SW 1271 (cell line): ENCODE measurements at regions not wholly inside any gene's neighbourhood (a gene's known extent, or its start where the extent isn't known, plus 50 kb on each side); places are given as distances from the start of the nearest gene placed in this dataset.

Experiments used
- DNase-seq, 2 experiments: peaks; one replicate each; lab custom pipeline; 2025; lab: John Stamatoyannopoulos, UW

DNA sequence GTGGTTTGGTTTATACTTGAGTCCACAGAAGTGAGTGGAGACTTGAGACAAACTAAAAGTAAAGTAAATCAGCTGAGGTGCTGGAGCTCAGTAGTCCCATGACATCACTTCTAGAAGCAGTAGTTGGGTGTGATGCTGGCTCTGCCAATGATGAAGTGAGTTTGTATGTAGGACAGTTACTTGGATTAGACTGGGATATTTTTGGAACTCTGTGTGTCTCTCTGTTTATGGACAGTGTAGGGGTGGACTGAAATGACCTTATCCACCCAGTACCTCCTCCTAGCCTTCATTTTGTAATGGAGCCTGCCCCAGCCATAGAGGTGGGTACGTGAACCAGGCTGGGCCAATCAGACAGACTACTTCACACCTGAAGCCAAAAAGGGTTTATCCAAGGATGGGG lies 52.2 kb downstream of the POLR1D start:
- DNase-seq, result no peak

DNA sequence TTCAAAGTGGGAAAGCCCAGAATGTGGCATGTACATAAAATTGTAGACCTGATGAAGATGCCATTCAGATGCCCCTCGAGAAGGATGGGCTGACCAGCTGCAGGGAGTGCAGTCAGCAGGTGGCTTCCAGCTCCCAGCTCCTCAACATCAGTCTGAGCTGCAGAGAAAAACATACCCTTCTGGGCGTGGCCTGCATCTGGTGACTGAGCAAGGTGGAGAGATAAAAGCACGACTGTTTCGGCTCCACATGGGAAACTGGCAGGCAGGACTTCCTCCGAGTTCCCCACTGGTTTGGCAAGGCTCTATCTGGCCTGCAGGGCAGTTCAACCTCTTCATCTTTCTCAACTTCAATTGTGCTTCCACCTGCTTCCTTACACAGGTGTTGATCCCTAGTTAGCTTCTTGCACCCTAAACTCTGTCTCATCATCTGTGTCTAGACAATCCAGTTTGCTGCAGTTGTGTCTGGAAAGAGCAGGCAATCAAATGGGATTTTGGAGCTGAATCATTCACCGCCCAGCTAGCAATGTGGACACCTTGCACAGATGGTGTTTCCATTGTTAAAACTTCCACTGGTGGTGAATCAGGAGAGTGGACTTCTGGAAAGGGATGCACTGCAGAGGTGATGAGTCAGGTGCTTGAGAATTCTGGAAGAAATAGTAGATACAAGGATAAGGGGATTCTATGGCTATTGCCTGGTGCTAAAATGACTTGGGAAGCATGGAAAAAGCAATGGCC lies 56.8 kb downstream of the POLR1D start:
- no peak for DNase-seq

DNA sequence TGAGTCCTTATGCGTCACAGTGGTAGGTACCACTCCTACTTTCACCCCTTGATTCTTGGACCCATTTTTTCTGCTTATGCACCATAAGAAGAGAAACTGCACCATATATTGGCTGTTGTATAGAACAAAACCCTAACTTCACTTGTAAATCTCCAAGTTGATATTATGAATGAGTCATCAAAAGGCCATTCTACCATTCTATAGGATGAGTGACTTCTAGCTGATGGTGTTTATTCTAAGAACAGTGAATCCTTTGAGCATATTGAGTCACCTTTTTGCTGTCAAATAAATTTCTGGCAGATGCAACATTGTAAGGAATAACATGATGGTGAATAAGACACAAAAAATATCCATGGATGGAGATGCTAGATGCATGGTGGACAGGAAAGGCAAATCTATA lies 57.7 kb downstream of the POLR1D start:
- no peak for DNase-seq

DNA sequence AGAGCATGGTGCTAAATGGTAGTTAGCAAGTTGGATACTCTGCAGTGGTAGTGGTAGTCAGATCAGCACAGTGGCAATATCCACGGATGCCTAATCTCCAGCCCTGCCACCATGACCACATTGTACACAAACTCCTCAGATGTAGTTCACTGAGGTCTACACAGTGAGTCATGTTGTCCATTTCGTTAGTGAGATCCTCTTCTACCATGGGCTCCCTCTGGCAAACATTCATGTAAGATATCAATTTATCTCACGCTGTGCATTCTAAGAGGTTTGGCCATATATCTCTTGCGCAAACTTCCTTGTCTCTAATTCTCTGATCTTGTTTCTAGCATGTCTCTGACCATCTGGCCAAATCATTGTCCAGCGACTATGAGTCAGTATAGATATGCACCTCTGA lies 58.2 kb downstream of the POLR1D start:
- DNase-seq, result no peak

DNA sequence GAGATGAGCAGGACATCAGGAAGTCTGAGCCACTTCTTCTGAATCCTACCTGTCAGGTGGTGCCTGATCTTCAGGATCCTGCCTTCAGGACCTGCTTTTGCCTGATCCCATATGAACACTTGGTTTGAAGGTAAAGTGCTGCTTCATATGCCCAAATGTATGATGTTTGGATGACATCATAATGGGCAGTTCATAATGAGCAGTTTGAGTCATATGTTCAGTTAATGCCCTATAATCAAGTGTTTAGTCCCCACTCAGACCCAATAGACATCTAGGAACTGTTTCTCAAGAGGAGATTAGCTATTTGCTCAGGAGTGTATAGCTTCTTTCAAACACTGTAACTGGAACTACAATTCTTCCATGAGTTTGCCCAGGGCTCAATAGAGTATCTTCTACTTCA lies 58.8 kb downstream of the POLR1D start:
- DNase-seq, result no peak

DNA sequence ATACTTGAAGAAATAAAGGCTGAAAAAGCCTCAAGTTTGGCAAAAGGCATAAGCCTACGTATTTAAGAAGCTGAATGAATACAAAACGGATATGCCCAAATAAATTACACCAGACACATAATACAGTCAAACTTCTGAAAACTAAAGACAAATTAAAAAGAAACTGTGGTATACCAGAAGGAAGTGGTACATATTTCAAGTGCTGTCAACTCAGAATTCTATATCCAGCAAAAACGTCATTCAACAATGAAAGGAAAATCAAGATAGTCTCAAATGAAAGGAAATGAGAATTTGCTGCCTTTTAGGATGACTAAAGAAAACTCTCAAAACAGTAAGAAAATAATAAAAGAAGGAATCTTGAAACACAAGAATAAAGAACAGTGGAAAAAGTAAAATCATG lies 69.5 kb downstream of the POLR1D start:
- DNase-seq, result no peak

DNA sequence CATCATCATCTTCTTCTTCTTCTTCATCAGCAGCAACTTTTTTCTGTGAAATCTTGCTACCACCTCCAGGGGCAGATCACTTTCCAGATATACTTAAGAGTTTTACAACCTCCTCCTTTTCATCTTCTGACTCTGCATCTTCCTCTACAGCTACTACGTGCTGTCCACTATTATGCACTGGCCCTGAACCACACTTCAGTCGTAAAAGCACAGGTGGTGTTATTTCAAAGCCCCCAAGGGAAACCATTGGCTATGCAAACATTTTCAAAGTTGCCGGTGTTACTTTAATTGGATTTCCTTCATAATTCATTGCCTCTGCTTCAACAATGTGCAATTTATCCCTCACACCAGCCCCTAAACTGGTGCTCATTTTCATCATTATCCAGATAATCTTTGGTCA lies 75.0 kb downstream of the POLR1D start:
- DNase-seq, result no peak

DNA sequence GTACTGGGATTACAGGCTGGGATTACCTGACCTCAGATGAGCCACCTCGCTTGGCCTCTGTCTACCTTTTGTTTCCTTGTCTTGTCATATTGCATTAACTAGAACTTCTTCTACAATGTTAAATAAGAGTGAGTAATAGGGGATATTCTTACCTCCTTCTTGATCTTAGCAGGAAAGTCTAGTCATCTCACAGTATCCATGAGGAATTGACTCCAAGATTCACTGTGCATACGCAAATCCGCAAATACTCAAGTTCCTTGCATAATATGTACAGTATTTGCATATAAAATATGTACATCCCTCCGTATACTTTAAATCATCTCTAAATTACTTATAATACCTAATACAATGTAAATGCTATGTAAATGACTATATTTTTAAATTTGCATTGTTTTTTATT lies 78.3 kb downstream of the POLR1D start:
- DNase-seq, result no peak

DNA sequence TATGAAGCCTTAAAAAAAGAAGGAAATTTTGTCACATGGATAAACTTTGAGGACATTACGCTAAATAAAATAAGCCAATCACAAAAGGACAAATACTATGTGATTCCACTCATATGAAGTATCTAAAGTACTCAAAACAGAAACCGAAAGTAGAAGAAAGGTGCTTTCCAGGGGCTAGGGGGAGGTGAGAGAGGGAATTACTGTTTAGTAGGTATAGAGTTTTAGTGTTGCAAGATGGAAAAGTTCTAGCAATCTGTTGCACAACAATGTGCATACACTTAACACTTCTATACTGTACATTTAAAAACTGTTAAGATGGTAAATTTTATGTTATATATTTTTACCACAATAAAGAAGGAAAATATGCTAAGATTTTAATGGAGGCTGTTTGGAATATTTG lies 83.0 kb downstream of the POLR1D start:
- DNase-seq, result no peak

DNA sequence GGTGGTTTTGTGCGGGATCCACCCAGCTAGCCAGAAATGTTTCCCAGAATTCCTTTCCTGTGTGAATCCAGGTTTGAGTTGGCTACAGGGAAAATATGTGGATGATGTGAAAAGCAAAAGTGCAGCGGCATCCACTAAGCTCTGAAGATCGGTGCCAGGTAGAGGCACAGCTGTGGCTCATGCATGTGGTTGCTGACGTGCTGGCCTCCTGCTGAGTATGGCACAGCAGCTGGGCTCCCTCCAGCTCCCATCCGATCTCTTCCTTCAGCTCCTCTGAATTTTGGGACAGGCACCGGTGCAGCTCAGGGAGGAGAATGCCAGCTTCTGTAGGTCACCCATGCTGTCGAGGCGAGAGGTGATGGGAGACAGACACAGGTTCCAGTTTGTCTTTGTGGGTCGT lies 84.0 kb upstream of the GSX1 start:
- DNase-seq, result no peak

DNA sequence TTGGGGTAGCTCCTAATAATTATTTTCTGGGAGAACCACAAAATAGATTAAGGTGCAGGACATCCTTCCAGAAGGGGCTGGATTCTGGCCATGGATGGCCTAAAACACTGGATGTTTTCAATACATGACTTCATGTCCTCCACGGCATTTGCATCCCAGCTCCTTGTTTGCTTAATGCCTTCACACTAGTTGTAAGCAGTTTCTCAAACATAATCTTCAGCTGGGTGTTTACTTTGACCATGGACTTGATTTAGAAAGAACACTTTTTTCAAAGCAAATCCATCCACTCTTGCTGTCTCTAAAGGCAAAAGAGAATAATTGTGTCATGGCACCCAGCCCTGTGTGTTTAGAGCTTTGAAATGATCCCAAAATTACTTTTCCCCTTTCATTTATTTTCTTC lies 82.5 kb upstream of the GSX1 start:
- no peak for DNase-seq

DNA sequence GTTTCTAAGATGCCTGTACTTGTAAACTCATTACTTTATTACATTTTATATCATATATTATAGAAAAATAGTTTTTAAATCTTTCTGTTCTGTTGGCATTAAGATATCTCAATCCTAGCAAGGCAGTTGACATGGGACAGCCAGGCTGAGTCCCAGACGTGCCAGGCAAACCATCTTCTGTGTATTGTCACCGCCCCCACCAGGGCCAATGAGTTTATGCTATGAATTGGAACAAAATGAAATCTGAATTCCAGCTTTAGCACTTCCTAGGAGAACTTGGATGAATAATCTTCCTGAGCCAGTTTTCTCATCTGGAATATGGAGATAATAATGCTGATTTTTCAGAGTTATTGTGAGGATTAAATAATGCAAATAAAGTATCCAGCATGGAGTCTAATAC lies 79.9 kb upstream of the GSX1 start:
- peak in 1 of 2 experiments; percentile 17 for DNase-seq

DNA sequence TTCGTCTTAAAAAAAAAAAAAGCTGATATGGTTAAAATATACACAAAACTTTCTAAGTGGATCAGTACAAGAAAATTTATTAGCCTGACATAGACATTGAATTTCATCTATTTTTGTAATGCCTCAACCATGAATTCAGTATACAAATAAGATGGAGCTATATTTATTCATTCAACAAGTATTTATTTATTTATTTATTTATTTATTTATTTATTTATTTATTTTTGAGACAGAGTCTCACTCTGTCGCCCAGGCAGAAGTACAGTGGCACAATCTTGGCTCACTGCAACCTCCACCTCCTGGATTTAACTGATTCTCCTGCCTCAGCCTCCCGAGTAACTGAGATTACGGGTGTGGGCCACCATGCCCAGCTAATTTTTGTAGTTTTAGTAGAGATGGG lies 78.5 kb upstream of the GSX1 start:
- DNase-seq, result no peak

DNA sequence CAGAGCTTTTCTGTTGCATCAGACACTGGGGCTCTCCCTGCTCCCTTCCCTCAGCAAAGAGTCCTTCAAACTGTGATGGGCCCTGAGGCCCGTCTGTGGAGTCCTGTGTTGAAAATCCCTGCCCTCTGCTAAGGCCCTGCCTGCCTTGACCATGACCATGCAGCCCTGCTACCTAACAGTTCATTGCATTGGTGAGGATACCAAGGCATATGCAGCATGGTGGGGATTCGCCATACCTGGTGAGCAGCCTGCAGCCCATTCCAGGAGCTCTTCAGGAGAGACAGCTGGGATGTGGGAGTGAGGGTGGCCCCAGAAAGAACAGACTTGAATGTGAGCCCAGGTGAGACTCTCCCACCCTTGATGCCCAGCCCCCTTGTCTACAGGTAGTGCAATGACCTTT lies 70.6 kb upstream of the GSX1 start:
- DNase-seq, result no peak

DNA sequence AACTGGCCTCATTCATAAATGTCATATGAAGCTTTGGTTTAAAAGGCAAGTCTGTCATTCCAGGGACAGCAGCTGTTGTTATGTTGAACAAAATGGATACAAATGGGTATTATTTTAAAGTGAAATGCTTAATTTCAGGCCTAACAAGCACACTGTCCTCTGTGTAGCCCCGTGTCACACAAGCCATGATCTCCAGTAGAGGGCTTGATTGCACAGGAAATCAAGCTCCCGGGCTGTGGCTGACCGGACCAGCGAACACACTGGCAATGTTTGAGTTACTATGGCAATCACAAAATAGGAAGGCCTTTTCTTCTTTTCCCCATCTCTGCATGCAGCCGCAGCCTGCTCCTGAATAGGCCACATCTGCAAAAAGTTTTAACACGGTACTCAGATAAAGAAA lies 64.0 kb upstream of the GSX1 start:
- DNase-seq, result no peak

DNA sequence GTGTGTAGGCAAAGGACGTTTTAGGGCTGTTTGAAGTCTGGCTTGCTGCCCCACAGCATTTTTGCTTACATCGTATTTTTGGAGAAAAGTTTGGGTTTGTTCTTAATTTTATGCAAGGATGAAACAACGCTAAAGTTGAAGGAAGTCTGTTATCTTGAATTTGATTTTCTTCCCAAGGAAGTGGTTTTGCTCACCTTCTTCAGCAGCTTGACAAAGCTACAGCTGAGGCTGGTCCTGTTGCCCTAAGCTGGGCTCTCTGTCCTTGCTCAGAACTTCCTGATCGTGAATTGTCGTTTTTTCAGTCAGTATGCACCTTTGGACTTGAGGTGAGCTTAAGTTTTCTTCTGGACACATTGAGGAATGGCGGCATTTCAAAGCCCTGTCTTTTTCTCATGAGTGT lies 62.1 kb upstream of the GSX1 start:
- no peak for DNase-seq
